Retinal pigment epithelial cell (primary cell): ENCODE measurements at regions not wholly inside any gene's neighbourhood (a gene's known extent, or its start where the extent isn't known, plus 50 kb on each side); places are given as distances from the start of the nearest gene placed in this dataset.

ENCODE experiments used
- DNase-seq: peaks from one replicate; pipeline ENCODE4 v3.0.0-alpha.2; 2010; ENCODE audit warnings: low read depth
- H3K4me3 ChIP-seq: 2 replicates; pipeline ENCODE4 v1.5.1; 2011; ENCODE audit warnings: mild to moderate bottlenecking, low read length, control low read depth, moderate library complexity
- CTCF ChIP-seq: conservative IDR thresholded peaks from 2 replicates; pipeline ENCODE4 v1.5.1; 2011; ENCODE audit warnings: low read depth, low read length, control low read depth, inconsistent platforms

DNA sequence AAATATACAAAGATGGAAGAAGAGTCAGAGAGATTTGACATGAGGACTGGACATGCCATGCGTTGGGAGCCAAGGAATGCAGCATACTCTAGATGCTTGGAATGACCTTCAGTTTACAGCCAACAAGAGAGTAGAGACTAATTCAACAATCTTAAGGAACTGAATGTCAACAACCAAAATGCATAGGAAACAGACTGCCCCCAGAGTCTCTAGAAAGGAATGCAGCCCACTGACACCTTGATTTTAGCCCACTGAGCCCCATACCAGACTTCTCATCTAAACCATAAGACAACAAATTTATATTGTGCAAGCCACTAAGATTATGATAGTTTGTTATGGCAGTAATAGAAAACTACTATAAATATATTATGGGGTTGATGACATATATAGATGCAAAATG lies 611.2 kb downstream of the RPS29 start:
- TF ChIP-seq CTCF: peak; percentile 3
- no peak overlapping the region for H3K4me3 ChIP-seq
- no peak for DNase-seq

DNA sequence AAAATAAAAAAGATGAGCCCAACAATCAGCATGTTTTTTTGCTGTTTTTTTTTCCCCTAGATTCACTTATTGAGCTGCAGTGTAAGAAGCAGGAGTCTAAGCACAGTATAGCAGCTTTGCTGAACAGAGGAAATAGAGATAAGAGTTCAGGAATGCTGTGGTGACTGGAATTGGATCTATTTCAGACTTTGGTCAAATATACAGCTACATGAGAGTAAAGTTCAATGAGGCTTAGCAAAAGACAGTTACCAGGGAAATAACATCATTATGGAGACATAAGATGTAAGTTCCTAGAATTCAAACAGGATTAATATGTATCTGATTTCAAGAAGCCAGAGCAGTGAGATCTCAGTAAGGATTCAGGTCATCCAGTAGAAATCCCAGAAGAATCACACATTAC lies 613.0 kb downstream of the RPS29 start:
- no peak for TF ChIP-seq CTCF
- peak; percentile 44 for DNase-seq
- no peak overlapping the region for H3K4me3 ChIP-seq

DNA sequence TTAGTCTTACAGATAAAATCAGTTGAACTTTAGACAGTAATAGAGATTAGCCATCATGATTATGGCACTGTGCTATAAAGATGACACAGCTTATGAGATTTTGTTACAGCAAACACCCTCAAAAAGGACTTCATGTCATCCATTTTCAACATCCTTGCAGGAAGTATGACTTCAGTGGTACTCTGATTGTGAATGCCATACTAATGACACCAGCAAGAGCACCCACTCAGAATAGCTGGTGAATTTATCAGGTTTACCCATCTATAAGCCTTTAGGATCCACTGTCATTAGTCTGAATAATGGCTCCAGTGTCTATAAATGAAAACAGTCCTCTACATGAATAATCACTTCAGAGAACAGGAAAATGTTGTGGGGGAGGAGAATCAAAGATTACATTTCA lies 615.2 kb downstream of the RPS29 start:
- no peak overlapping the region for H3K4me3 ChIP-seq
- no peak for TF ChIP-seq CTCF
- DNase-seq: no peak

DNA sequence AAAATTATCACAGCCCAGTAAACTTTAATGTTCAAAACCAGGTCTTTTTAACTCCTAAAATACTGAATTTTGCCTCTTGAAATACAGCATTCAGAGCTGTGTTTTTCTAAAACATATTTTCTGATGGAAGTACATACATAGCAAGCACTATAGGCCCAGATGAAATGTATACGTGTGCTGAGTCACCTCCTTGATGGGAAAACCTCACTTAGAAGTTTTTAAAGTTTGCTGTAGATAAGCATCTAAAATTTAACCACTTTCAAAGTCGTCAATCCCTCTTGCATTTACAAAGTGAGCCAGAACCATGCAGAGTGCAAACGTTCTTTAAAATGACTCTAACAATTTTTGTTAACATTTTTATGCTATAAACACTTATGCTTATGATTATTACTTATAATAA lies 618.8 kb downstream of the RPS29 start:
- H3K4me3 ChIP-seq: no peak overlapping the region
- DNase-seq: no peak
- TF ChIP-seq CTCF: no peak

- no peak for DNase-seq
- no peak for TF ChIP-seq CTCF
- no peak overlapping the region for H3K4me3 ChIP-seq
These were observed 622.9 kb downstream of the RPS29 start for GRCh38 chr14:48963231-48963790.

GRCh38 chr14:48957486-48957885 lies 628.7 kb downstream of the RPS29 start:
- no peak for DNase-seq
- H3K4me3 ChIP-seq: no peak overlapping the region
- no peak for TF ChIP-seq CTCF

DNA sequence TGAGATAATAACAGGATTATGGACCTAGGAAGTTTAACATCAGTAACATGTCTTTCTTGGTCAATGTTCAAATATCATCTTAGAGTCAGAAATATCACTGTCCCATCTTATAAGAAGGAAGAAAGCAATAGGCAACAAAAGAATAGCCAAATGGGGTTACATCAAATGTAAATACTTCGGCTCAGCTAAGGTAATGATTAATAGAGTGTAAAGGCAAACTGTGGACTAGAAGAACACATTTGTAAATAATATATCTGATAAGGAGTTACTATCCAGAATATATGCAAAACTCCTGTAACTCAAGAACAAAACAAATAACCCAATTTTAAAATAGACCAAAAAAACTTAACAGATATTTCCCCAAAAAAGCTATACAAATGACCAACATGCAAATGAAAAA lies 630.3 kb downstream of the RPS29 start:
- no peak for DNase-seq
- TF ChIP-seq CTCF: no peak

More for the DNA sequence above, 630.3 kb downstream of the RPS29 start:
- no peak overlapping the region for H3K4me3 ChIP-seq
